Neural cell (in vitro differentiated cells): ENCODE measurements at regions not wholly inside any gene's neighbourhood (a gene's known extent, or its start where the extent isn't known, plus 50 kb on each side); places are given as distances from the start of the nearest gene placed in this dataset.

ENCODE experiments used
- CTCF ChIP-seq: fragments of 450-650 bp; IDR thresholded peaks from 2 replicates; pipeline ENCODE4 v1.5.1; 2014; ENCODE audit warnings: antibody characterized with exemption, mild to moderate bottlenecking, moderate library complexity; ENCODE audit not compliant: poor library complexity, severe bottlenecking
- EP300 ChIP-seq: fragments of 450-650 bp; conservative IDR thresholded peaks from 2 replicates; pipeline ENCODE4 v1.6.1; 2014; ENCODE audit warnings: antibody characterized with exemption, mild to moderate bottlenecking, moderate library complexity; ENCODE audit not compliant: poor library complexity, severe bottlenecking
- MXI1 ChIP-seq: fragments of 450-650 bp; conservative IDR thresholded peaks from 2 replicates; pipeline ENCODE4 v1.6.1; 2014; ENCODE audit warnings: antibody characterized with exemption, mild to moderate bottlenecking; ENCODE audit not compliant: poor library complexity, severe bottlenecking
- POLR2AphosphoS5 ChIP-seq: IDR thresholded peaks from 2 replicates; pipeline ENCODE4 v1.6.1; 2012
- TAF1 ChIP-seq: IDR thresholded peaks from 2 replicates; pipeline ENCODE4 v1.6.1; 2012; ENCODE audit warnings: low read depth

GRCh38 chr4:18297684-18298083 is 276.1 kb upstream of the LCORL start:
- TF ChIP-seq TAF1 (no peak), CTCF (no peak), POLR2AphosphoS5 (no peak), EP300 (no peak), MXI1 (no peak)
